H9 (cell line): ENCODE measurements at regions not wholly inside any gene's neighbourhood (a gene's known extent, or its start where the extent isn't known, plus 50 kb on each side); places are given as distances from the start of the nearest gene placed in this dataset.
"Not testable (repeated sequence)": the region's sequence is repeated elsewhere in the genome, so short reads cannot be mapped to it uniquely, and the experiment has no call there.

ENCODE experiments used
- DNase-seq: peaks from one replicate; pipeline ENCODE4 v3.0.0-alpha.2; 2017
- H2AFZ ChIP-seq: one replicate; pipeline ENCODE4 v1.6.1; 2013; ENCODE audit warnings: mild to moderate bottlenecking, low read length, control low read depth, moderate library complexity
- H2AK5ac ChIP-seq: 2 replicates; pipeline ENCODE4 v1.6.1; 2013; ENCODE audit warnings: low read length, control low read depth, mixed read lengths; ENCODE audit not compliant: insufficient read length
- H2BK120ac ChIP-seq: one replicate; pipeline ENCODE4 v1.6.1; 2013; ENCODE audit warnings: low read depth, mild to moderate bottlenecking, low read length, control low read depth, inconsistent platforms; ENCODE audit not compliant: poor library complexity, severe bottlenecking
- H2BK12ac ChIP-seq: 2 replicates; pipeline ENCODE4 v1.6.1; 2013; ENCODE audit warnings: low read length, control low read depth, mixed read lengths, low read depth; ENCODE audit not compliant: insufficient read length
- H2BK15ac ChIP-seq: 2 replicates; pipeline ENCODE4 v1.6.1; 2013; ENCODE audit warnings: low read depth, low read length, control low read depth
- H2BK20ac ChIP-seq: one replicate; pipeline ENCODE4 v1.6.1; 2013; ENCODE audit warnings: low read depth, mild to moderate bottlenecking, low read length, control low read depth, inconsistent platforms; ENCODE audit not compliant: poor library complexity, severe bottlenecking
- H2BK5ac ChIP-seq: 2 replicates; pipeline ENCODE4 v1.6.1; 2013; ENCODE audit warnings: low read length, control low read depth, mixed read lengths; ENCODE audit not compliant: insufficient read length
- H3K14ac ChIP-seq: 2 replicates; pipeline ENCODE4 v1.6.1; 2013; ENCODE audit warnings: low read length, control low read depth; ENCODE audit not compliant: insufficient read depth
- H3K18ac ChIP-seq: 2 replicates; pipeline ENCODE4 v1.6.1; 2013; ENCODE audit warnings: low read depth, mild to moderate bottlenecking, mixed read lengths, low read length, control low read depth; ENCODE audit not compliant: insufficient read length
- H3K23ac ChIP-seq: 2 replicates; pipeline ENCODE4 v1.6.1; 2013; ENCODE audit warnings: low read length, control low read depth, mixed read lengths, low read depth; ENCODE audit not compliant: insufficient read length
- H3K23me2 ChIP-seq: 2 replicates; pipeline ENCODE4 v1.6.1; 2013; ENCODE audit warnings: low read depth, mild to moderate bottlenecking, mixed read lengths, low read length, control low read depth; ENCODE audit not compliant: insufficient read length, poor library complexity, severe bottlenecking
- H3K27ac ChIP-seq: 2 replicates; pipeline ENCODE4 v1.5.1; 2013; ENCODE audit warnings: low read length, control low read depth, mixed read lengths, low read depth; ENCODE audit not compliant: insufficient read length
- H3K27me3 ChIP-seq: 2 replicates; pipeline ENCODE4 v1.6.1; 2013; ENCODE audit warnings: low read length, control low read depth, inconsistent platforms; ENCODE audit not compliant: insufficient read depth
- H3K4ac ChIP-seq: 2 replicates; pipeline ENCODE4 v1.6.1; 2013; ENCODE audit warnings: low read depth, mild to moderate bottlenecking, control low read depth, inconsistent platforms, low read length, moderate library complexity
- H3K4me1 ChIP-seq: 2 replicates; pipeline ENCODE4 v1.6.1; 2013; ENCODE audit warnings: low read length, control low read depth, inconsistent platforms; ENCODE audit not compliant: insufficient read depth
- H3K4me2 ChIP-seq: 2 replicates; pipeline ENCODE4 v1.6.1; 2013; ENCODE audit warnings: low read length, control low read depth, mixed read lengths; ENCODE audit not compliant: insufficient read length, insufficient read depth
- H3K56ac ChIP-seq: 2 replicates; pipeline ENCODE4 v1.6.1; 2013; ENCODE audit warnings: low read depth, mild to moderate bottlenecking, mixed read lengths, low read length, control low read depth; ENCODE audit not compliant: insufficient read length
- H3K79me1 ChIP-seq: 2 replicates; pipeline ENCODE4 v1.6.1; 2013; ENCODE audit warnings: low read depth, mild to moderate bottlenecking, moderate library complexity, low read length, control low read depth, inconsistent platforms; ENCODE audit not compliant: insufficient read depth, poor library complexity, severe bottlenecking
- H3K79me2 ChIP-seq: 2 replicates; pipeline ENCODE4 v1.6.1; 2013; ENCODE audit warnings: low read length, control low read depth, inconsistent platforms; ENCODE audit not compliant: insufficient read depth
- H3K9ac ChIP-seq: 2 replicates; pipeline ENCODE4 v1.6.1; 2013; ENCODE audit warnings: low read length, control low read depth, mixed read lengths; ENCODE audit not compliant: insufficient read length; ENCODE audit errors: extremely low read depth
- H3K9me3 ChIP-seq: one replicate; pipeline ENCODE4 v1.6.1; 2013; ENCODE audit warnings: low read depth, low read length, inconsistent platforms; ENCODE audit not compliant: control insufficient read depth
- H3T11ph ChIP-seq: one replicate; pipeline ENCODE4 v1.6.1; 2013; ENCODE audit warnings: mild to moderate bottlenecking, low read length, control low read depth, inconsistent platforms
- H4K20me1 ChIP-seq: one replicate; pipeline ENCODE4 v1.6.1; 2013; ENCODE audit not compliant: control insufficient read depth, insufficient read length, insufficient read depth
- H4K5ac ChIP-seq: 2 replicates; pipeline ENCODE4 v1.6.1; 2013; ENCODE audit warnings: low read depth, mild to moderate bottlenecking, mixed read lengths, low read length, control low read depth; ENCODE audit not compliant: insufficient read length
- H4K8ac ChIP-seq: replicated peaks from 2 replicates; pipeline ENCODE4 v1.6.1; 2013; ENCODE audit warnings: low read length, control low read depth, mixed read lengths, low read depth; ENCODE audit not compliant: insufficient read length
- H4K91ac ChIP-seq: 2 replicates; pipeline ENCODE4 v1.6.1; 2013; ENCODE audit warnings: low read depth, mild to moderate bottlenecking, moderate library complexity, mixed read lengths, low read length, control low read depth; ENCODE audit not compliant: insufficient read length
- H3K27ac Mint-ChIP-seq, 3 experiments: 2 replicates in 2 of 3; 3 replicates in 1 of 3; pipeline ENCODE4 v1.8.0; 2020 to 2021; ENCODE audit warnings: mixed read lengths in 3 of 3, mild to moderate bottlenecking in 1 of 3, moderate library complexity in 1 of 3
- H3K27me3 Mint-ChIP-seq: 2 replicates; pipeline ENCODE4 v1.8.0; 2021; ENCODE audit warnings: low read depth, mild to moderate bottlenecking, moderate library complexity, mixed read lengths
- H3K36me3 Mint-ChIP-seq, 3 experiments: 2 replicates in 2 of 3; 3 replicates in 1 of 3; pipeline ENCODE4 v1.8.0; 2020 to 2021; ENCODE audit warnings: low read depth in 3 of 3, mixed read lengths in 3 of 3; ENCODE audit not compliant: insufficient read depth in 1 of 3
- H3K4me1 Mint-ChIP-seq, 2 experiments: 2 replicates each; pipeline ENCODE4 v1.8.0; 2020; ENCODE audit warnings: mixed read lengths in 2 of 2
- H3K4me3 Mint-ChIP-seq, 2 experiments: 2 replicates in 1 of 2; 3 replicates in 1 of 2; pipeline ENCODE4 v1.8.0; 2020 to 2021; ENCODE audit warnings: mild to moderate bottlenecking in 2 of 2, mixed read lengths in 2 of 2, moderate library complexity in 1 of 2
- H3K9me3 Mint-ChIP-seq, 2 experiments: 2 replicates in 1 of 2; 3 replicates in 1 of 2; pipeline ENCODE4 v1.8.0; 2020; ENCODE audit warnings: mild to moderate bottlenecking in 2 of 2, mixed read lengths in 2 of 2, moderate library complexity in 1 of 2
- WGBS: extraction: QIAGEN DNeasy Blood & Tissue Kit; methylation state at CpG from one replicate; pipeline ENCODE4 v1.1.7; 2013; ENCODE audit warnings: missing lambda C conversion rate, low lambda C conversion rate, mixed read lengths; ENCODE audit not compliant: insufficient read length; ENCODE audit errors: extremely low coverage; 5-methylcytosine and 5-hydroxymethylcytosine counted together
- TF ChIP-seq, protein P1 (sequence below): fragments of 200-600 bp; sonication (generic); conservative IDR thresholded peaks from 3 replicates; pipeline ENCODE4 v1.8.0; 2021; ENCODE audit warnings: antibody characterized with exemption, mild to moderate bottlenecking

GRCh38 chr12:129997239-129997638 is 93.4 kb upstream of the TMEM132D start:
- no peaks in the 10 kb centered on the region for H3K79me1 ChIP-seq

GRCh38 chr12:130004310-130004877 is 100.6 kb upstream of the TMEM132D start:
- not testable (repeated sequence) for H3K4me2 ChIP-seq, H3K36me3 Mint-ChIP-seq

More at GRCh38 chr12:129997239-129997638, 93.4 kb upstream of the TMEM132D start:
- TF ChIP-seq, protein P1, sequence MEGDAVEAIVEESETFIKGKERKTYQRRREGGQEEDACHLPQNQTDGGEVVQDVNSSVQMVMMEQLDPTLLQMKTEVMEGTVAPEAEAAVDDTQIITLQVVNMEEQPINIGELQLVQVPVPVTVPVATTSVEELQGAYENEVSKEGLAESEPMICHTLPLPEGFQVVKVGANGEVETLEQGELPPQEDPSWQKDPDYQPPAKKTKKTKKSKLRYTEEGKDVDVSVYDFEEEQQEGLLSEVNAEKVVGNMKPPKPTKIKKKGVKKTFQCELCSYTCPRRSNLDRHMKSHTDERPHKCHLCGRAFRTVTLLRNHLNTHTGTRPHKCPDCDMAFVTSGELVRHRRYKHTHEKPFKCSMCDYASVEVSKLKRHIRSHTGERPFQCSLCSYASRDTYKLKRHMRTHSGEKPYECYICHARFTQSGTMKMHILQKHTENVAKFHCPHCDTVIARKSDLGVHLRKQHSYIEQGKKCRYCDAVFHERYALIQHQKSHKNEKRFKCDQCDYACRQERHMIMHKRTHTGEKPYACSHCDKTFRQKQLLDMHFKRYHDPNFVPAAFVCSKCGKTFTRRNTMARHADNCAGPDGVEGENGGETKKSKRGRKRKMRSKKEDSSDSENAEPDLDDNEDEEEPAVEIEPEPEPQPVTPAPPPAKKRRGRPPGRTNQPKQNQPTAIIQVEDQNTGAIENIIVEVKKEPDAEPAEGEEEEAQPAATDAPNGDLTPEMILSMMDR = no peak
- H3K4me1 ChIP-seq = peaks cover 10% of the 10 kb centered on the region; the same call in 1 of the 2 replicates
- H3K27ac Mint-ChIP-seq = peak overlapping the region; percentile 81 to 98 (median 84); a peak in 6 of 7 replicates
- H3K9me3 Mint-ChIP-seq = peaks cover 4 to 6% of the 10 kb centered on the region in 2 experiments
- H3K18ac ChIP-seq = no peak overlapping the region
- H2BK5ac ChIP-seq = no peak overlapping the region
- H4K20me1 ChIP-seq = no peaks in the 10 kb centered on the region
- H2BK120ac ChIP-seq = no peak overlapping the region
- H4K91ac ChIP-seq = no peak overlapping the region
- peak; percentile 76 for DNase-seq
- H3K4me3 Mint-ChIP-seq = peak overlapping the region; percentile 44 to 62; a peak in 4 of 5 replicates
- H3K4ac ChIP-seq = no peak overlapping the region
- no peaks in the 10 kb centered on the region for H3K27me3 ChIP-seq
- H3K9me3 ChIP-seq = no peaks in the 10 kb centered on the region
- H2BK15ac ChIP-seq = no peak overlapping the region
- H3K27ac ChIP-seq = peak overlapping the region; percentile 3
- H4K8ac ChIP-seq = no peak overlapping the region
- H4K5ac ChIP-seq = no peak overlapping the region
- no peak overlapping the region for H2AFZ ChIP-seq
- H3K56ac ChIP-seq = no peak overlapping the region
- H2AK5ac ChIP-seq = no peak overlapping the region
- no peak overlapping the region for H3T11ph ChIP-seq
- H3K36me3 Mint-ChIP-seq = peaks cover 0 to 10% (median 4%) of the 10 kb centered on the region in 3 experiments; a peak in 5 of 7 replicates
- H3K14ac ChIP-seq = no peak overlapping the region
- no peaks in the 10 kb centered on the region for H3K23me2 ChIP-seq
- peak overlapping the region; percentile 31 for H3K4me2 ChIP-seq
- H2BK12ac ChIP-seq = no peak overlapping the region
- H3K79me2 ChIP-seq = no peaks in the 10 kb centered on the region
- WGBS = no CpG with 5 or more reads among the region's 5 CpGs
- H3K23ac ChIP-seq = no peak overlapping the region
- peaks cover 33 to 36% of the 10 kb centered on the region in 2 experiments for H3K4me1 Mint-ChIP-seq
- peaks cover 50% of the 10 kb centered on the region for H3K27me3 Mint-ChIP-seq
- no peak overlapping the region for H2BK20ac ChIP-seq
- no peak overlapping the region for H3K9ac ChIP-seq

More at GRCh38 chr12:130004310-130004877, 100.6 kb upstream of the TMEM132D start:
- not testable (repeated sequence) for H3K23ac ChIP-seq, DNase-seq, H4K20me1 ChIP-seq, H3K27me3 ChIP-seq, H2AK5ac ChIP-seq, H2BK20ac ChIP-seq, H3K4ac ChIP-seq, H2BK15ac ChIP-seq, H3K9me3 Mint-ChIP-seq, H3K27ac Mint-ChIP-seq, H4K91ac ChIP-seq, H3K14ac ChIP-seq, H3K4me3 Mint-ChIP-seq, H2AFZ ChIP-seq, H2BK5ac ChIP-seq, H3K18ac ChIP-seq, H3T11ph ChIP-seq, H4K5ac ChIP-seq, H3K56ac ChIP-seq, H3K9me3 ChIP-seq, H4K8ac ChIP-seq, H2BK12ac ChIP-seq, H3K27ac ChIP-seq, H3K23me2 ChIP-seq, H3K4me1 ChIP-seq, H3K79me2 ChIP-seq, H3K79me1 ChIP-seq, H2BK120ac ChIP-seq, H3K9ac ChIP-seq
- H3K4me1 Mint-ChIP-seq = peaks cover 12 to 14% of the 10 kb centered on the region in 2 experiments
- peaks cover 61% of the 10 kb centered on the region for H3K27me3 Mint-ChIP-seq
- WGBS = no CpG with 5 or more reads among the region's 4 CpGs
